Left ventricle myocardium inferior (tissue), 1 donor: ENCODE measurements at regions not wholly inside any gene's neighbourhood (a gene's known extent, or its start where the extent isn't known, plus 50 kb on each side); places are given as distances from the start of the nearest gene placed in this dataset.

Experiments
- DNase-seq: peaks from one replicate; pipeline ENCODE4 v3.0.0-alpha.2; 2020
- H3K27ac ChIP-seq: fragments of 200-600 bp; replicated peaks from 2 replicates; pipeline ENCODE4 v1.8.0; 2021
- H3K27me3 ChIP-seq: fragments of 200-600 bp; 2 replicates; pipeline ENCODE4 v1.8.0; 2021; ENCODE audit warnings: low read depth
- H3K36me3 ChIP-seq: fragments of 200-600 bp; 2 replicates; pipeline ENCODE4 v1.8.0; 2021
- H3K4me1 ChIP-seq: fragments of 200-600 bp; 2 replicates; pipeline ENCODE4 v1.8.0; 2021
- H3K4me3 ChIP-seq: fragments of 200-600 bp; 2 replicates; pipeline ENCODE4 v1.8.0; 2021; ENCODE audit warnings: mild to moderate bottlenecking, moderate library complexity
- H3K9me3 ChIP-seq: fragments of 200-600 bp; replicated peaks from 2 replicates; pipeline ENCODE4 v1.8.0; 2021
- CTCF ChIP-seq: fragments of 200-600 bp; IDR thresholded peaks from 2 replicates; pipeline ENCODE4 v1.8.0; 2021; ENCODE audit warnings: antibody characterized with exemption, mild to moderate bottlenecking, borderline replicate concordance
- intact Hi-C: fragments of 100-400 bp; cut with micrococcal nuclease; formaldehyde crosslinking; loops from one replicate; pipeline ENCODE4 v1.11.0; 2022
- donor health status: DM: no; HTN: yes; CAD: no; lungs with severe emphysema.

DNA sequence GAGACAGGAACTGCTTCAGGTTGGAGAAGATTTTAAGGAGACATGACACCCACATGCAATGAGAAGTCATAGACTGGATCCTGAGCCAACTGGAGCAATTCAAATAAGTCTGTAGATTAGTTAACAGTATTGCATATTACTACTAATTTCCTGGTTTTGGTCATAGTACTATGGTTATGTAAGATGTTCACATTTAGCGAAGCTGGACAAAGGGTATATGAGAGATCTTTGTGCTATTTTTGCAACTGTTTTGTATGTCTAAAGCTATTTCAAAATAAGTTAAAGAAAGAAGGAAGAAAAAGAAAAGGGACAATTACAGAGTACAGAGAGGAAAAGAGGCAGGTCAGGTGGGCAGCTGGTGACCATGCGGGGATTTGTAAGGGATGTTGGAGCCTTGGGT, 116.5 kb upstream of the SVIL start:
- Histone ChIP-seq H3K4me3 (no peak overlapping the region), H3K4me1 (peaks cover 4% of the 10 kb centered on the region), H3K27me3 (no peaks in the 10 kb centered on the region), H3K27ac (no peak overlapping the region), H3K36me3 (no peaks in the 10 kb centered on the region), H3K9me3 (no peaks in the 10 kb centered on the region)
- no peak for DNase-seq
- intact Hi-C loops: no loop called here
- TF ChIP-seq CTCF: no peak

DNA sequence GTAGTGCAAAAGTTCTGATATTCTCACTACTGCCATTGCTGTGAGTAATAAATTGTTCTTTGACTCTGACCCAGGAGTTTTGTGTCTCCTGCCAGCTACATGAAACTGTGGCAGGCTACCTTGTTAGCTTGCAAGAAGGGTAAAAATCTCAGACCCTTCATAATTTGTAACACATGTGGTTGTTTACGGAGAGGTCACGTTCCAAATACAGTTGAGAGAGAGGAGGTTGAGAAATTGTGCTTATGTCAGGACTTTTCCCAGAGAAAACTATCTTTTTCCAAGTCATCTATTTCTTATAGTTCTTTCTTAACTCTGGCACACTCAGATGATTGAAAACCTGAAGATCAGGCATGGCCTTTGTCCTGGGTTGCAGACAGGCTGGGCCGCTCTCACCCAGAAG, 114.4 kb upstream of the SVIL start:
- Histone ChIP-seq H3K27ac (no peak overlapping the region), H3K36me3 (no peaks in the 10 kb centered on the region), H3K9me3 (no peaks in the 10 kb centered on the region), H3K4me1 (peaks cover 8% of the 10 kb centered on the region), H3K4me3 (no peak overlapping the region), H3K27me3 (no peaks in the 10 kb centered on the region)
- intact Hi-C loops: loop anchor here (10.0 kb wide), 1 partner anchor 86 kb away; no protein-coding TSS in a partner anchor
- DNase-seq: no peak
- TF ChIP-seq CTCF: no peak

DNA sequence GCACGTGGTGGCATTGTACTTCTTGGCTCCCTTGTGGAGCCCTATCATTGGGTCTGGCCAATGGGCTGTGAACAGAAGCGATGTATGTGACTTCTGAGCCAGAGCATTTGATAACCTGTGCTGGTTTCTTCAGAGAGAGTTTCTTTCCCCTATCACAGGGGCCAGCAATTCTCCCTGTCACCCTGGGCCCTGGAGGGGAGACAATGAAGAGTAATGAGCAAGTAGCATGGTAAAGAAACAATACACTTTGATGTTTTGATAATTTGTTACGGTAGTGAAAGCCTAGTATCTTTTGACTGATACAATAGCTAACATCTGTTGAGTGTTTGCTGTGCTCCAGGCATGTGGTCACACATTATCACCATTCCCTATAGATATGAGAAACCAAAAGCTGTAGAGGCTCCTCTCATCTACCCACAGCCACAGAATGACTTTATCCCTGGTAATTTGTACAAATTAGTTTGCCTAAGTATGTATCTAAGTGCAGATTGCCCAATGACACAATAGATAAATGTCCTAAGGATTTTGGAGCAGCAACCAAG, 113.4 kb upstream of the SVIL start:
- no peaks in the 10 kb centered on the region for H3K9me3 ChIP-seq
- intact Hi-C loops: loop anchor here (10.0 kb wide), 1 partner anchor 87 kb away; no protein-coding TSS in a partner anchor
- no peak for DNase-seq

GRCh38 chr10:29746080-29746797, 111.5 kb upstream of the SVIL start:
- Histone ChIP-seq H3K36me3 (no peaks in the 10 kb centered on the region), H3K27me3 (no peaks in the 10 kb centered on the region), H3K4me3 (no peak overlapping the region), H3K9me3 (no peaks in the 10 kb centered on the region), H3K27ac (no peak overlapping the region), H3K4me1 (peaks cover 17% of the 10 kb centered on the region)
- TF ChIP-seq CTCF: no peak
- no peak for DNase-seq
- intact Hi-C loops: loop anchor here (10.0 kb wide), 1 partner anchor 89 kb away; no protein-coding TSS in a partner anchor

More for the DNA sequence above, 113.4 kb upstream of the SVIL start:
- TF ChIP-seq CTCF: no peak
- no peak overlapping the region for H3K27ac ChIP-seq
- no peak overlapping the region for H3K4me3 ChIP-seq
- H3K4me1 ChIP-seq: peaks cover 8% of the 10 kb centered on the region
- no peaks in the 10 kb centered on the region for H3K27me3 ChIP-seq
- H3K36me3 ChIP-seq: no peaks in the 10 kb centered on the region

DNA sequence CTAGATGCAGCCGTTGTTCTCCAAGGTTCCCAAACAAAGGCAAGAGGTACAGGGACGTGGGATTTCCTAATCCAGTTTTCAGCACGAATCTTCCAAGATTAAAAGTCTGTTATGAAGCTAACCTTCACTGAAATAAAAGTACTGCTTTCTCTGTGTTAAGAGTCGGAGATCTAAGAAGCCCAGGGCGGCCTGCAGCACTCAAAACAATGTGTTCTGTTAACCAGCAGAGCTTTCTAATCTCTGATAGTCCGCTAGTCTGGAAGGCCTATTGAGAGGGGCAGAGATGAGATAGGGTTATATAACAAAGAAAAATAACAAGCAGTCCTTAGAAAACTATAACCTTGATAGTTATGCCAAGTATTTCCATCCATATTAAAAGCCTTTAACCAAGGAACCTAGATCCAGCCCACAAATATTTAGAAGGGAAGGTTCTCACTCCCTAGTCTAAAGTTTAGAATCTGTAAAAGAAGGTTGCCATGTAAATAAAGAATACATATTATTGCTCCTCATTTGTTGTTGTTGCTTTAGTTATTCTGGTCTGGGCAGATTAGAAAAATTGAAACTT, 106.3 kb upstream of the SVIL start:
- intact Hi-C loops: loop anchor here (10.0 kb wide), 1 partner anchor 94 kb away; no protein-coding TSS in a partner anchor
- no peak overlapping the region for H3K4me3 ChIP-seq
- peak overlapping the region; percentile 71 for H3K27ac ChIP-seq
- TF ChIP-seq CTCF: no peak
- no peaks in the 10 kb centered on the region for H3K27me3 ChIP-seq
- DNase-seq: no peak
- no peaks in the 10 kb centered on the region for H3K36me3 ChIP-seq
- H3K4me1 ChIP-seq: peaks cover 30% of the 10 kb centered on the region
- H3K9me3 ChIP-seq: no peaks in the 10 kb centered on the region
